Progenitor cell of endocrine pancreas (in vitro differentiated cells): ENCODE measurements at regions not wholly inside any gene's neighbourhood (a gene's known extent, or its start where the extent isn't known, plus 50 kb on each side); places are given as distances from the start of the nearest gene placed in this dataset.

Experiments used
- DNase-seq: peaks from one replicate; pipeline ENCODE4 v3.0.0; 2021; ENCODE audit warnings: low spot score; ENCODE audit not compliant: unreplicated experiment
- H3K27ac Mint-ChIP-seq: 2 replicates; pipeline ENCODE4 v1.8.0; 2021; ENCODE audit warnings: mild to moderate bottlenecking, moderate library complexity, mixed read lengths
- H3K27me3 Mint-ChIP-seq: 2 replicates; pipeline ENCODE4 v1.8.0; 2021; ENCODE audit warnings: mixed read lengths
- H3K36me3 Mint-ChIP-seq: 2 replicates; pipeline ENCODE4 v1.8.0; 2022; ENCODE audit warnings: mixed read lengths; ENCODE audit not compliant: insufficient read depth
- H3K4me1 Mint-ChIP-seq: 2 replicates; pipeline ENCODE4 v1.8.0; 2021; ENCODE audit warnings: low read depth, mixed read lengths
- H3K4me3 Mint-ChIP-seq: 2 replicates; pipeline ENCODE4 v1.8.0; 2021; ENCODE audit warnings: low read depth, mild to moderate bottlenecking, moderate library complexity, mixed read lengths
- H3K9me3 Mint-ChIP-seq: 2 replicates; pipeline ENCODE4 v1.8.0; 2021; ENCODE audit warnings: low read depth, mixed read lengths
- TF ChIP-seq, protein P1 (sequence below): fragments of 200-600 bp; sonication (generic); IDR thresholded peaks from one replicate; pipeline ENCODE4 v1.5.0; 2021; ENCODE audit warnings: antibody characterized with exemption, mild to moderate bottlenecking; ENCODE audit not compliant: unreplicated experiment

- Mint-ChIP-seq H3K36me3 (no peaks in the 10 kb centered on the region), H3K4me3 (no peak overlapping the region), H3K4me1 (peaks cover 7% of the 10 kb centered on the region), H3K9me3 (no peaks in the 10 kb centered on the region), H3K27ac (no peak overlapping the region), H3K27me3 (peaks cover 49% of the 10 kb centered on the region)
- DNase-seq, result no peak
- TF ChIP-seq, protein P1, sequence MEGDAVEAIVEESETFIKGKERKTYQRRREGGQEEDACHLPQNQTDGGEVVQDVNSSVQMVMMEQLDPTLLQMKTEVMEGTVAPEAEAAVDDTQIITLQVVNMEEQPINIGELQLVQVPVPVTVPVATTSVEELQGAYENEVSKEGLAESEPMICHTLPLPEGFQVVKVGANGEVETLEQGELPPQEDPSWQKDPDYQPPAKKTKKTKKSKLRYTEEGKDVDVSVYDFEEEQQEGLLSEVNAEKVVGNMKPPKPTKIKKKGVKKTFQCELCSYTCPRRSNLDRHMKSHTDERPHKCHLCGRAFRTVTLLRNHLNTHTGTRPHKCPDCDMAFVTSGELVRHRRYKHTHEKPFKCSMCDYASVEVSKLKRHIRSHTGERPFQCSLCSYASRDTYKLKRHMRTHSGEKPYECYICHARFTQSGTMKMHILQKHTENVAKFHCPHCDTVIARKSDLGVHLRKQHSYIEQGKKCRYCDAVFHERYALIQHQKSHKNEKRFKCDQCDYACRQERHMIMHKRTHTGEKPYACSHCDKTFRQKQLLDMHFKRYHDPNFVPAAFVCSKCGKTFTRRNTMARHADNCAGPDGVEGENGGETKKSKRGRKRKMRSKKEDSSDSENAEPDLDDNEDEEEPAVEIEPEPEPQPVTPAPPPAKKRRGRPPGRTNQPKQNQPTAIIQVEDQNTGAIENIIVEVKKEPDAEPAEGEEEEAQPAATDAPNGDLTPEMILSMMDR, result no peak
Observed at GRCh38 chr19:29015569-29015968, 197.4 kb downstream of the UQCRFS1 start.

GRCh38 chr19:29014857-29015436, 198.0 kb downstream of the UQCRFS1 start:
- DNase-seq, result no peak
- Mint-ChIP-seq H3K4me1 (peaks cover 7% of the 10 kb centered on the region), H3K36me3 (no peaks in the 10 kb centered on the region), H3K27ac (no peak overlapping the region), H3K27me3 (peaks cover 49% of the 10 kb centered on the region), H3K4me3 (no peak overlapping the region), H3K9me3 (no peaks in the 10 kb centered on the region)
- TF ChIP-seq, protein P1, result no peak

GRCh38 chr19:29013988-29014387, 199.0 kb downstream of the UQCRFS1 start:
- H3K4me1 Mint-ChIP-seq, result peaks cover 7% of the 10 kb centered on the region
- DNase-seq, result no peak
- H3K4me3 Mint-ChIP-seq, result no peak overlapping the region
- TF ChIP-seq, protein P1, result no peak
- no peaks in the 10 kb centered on the region for H3K9me3 Mint-ChIP-seq
- H3K27ac Mint-ChIP-seq, result no peak overlapping the region
- H3K27me3 Mint-ChIP-seq, result peaks cover 49% of the 10 kb centered on the region
- no peaks in the 10 kb centered on the region for H3K36me3 Mint-ChIP-seq

DNA sequence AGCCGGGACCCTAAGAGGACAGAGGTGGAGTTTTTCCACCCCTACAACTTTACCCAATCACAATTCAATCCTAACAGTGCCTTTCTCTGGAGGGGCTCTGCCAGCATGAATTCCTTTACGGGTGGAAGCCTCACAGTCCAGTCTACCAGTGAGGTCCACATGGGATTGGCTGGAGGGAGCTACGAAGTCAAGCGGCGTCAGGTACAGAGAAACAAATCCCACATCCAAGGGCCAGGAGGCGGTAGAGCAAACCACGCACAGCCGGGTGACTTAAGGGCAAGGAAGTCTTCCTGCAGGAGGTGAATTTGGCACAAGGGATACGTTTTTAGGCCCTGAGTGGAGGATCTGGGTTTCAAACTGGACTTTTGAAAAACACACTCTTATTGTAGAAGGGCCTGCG, 199.6 kb downstream of the UQCRFS1 start:
- Mint-ChIP-seq H3K4me1 (peaks cover 7% of the 10 kb centered on the region), H3K9me3 (no peaks in the 10 kb centered on the region), H3K27ac (no peak overlapping the region), H3K4me3 (no peak overlapping the region), H3K36me3 (no peaks in the 10 kb centered on the region), H3K27me3 (peaks cover 45% of the 10 kb centered on the region)
- TF ChIP-seq, protein P1, result no peak
- DNase-seq, result no peak

DNA sequence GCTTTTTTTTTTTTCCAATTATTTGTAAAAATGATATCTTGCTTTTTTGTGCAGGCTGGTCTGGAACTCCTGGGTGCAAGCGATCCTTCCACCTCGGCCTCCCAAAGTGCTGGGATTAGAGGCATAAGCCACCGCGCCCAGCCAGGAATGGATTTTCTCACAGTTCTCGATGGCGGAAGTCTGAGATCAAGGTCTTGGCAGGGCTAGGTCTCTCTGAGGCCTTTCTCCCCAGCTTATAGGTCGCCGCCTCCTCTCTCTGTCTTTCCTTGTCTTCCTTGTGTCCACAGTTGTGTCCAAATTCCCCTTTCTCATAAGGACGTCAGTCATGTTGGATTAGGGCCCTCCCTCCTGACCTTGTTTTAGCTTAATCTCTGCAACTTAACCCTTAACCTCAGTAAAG, 200.5 kb downstream of the UQCRFS1 start:
- Mint-ChIP-seq H3K27ac (no peak overlapping the region), H3K4me3 (no peak overlapping the region), H3K4me1 (peaks cover 7% of the 10 kb centered on the region), H3K36me3 (no peaks in the 10 kb centered on the region), H3K27me3 (peaks cover 39% of the 10 kb centered on the region), H3K9me3 (no peaks in the 10 kb centered on the region)
- no peak for DNase-seq
- TF ChIP-seq, protein P1, result no peak
